B cell (primary cell): ENCODE measurements at regions not wholly inside any gene's neighbourhood (a gene's known extent, or its start where the extent isn't known, plus 50 kb on each side); places are given as distances from the start of the nearest gene placed in this dataset.

Source experiments
- ATAC-seq: fragments of 200-7000 bp; cut with Tn5 transposase; one replicate; pipeline ENCODE4 v1.10.0; 2021; ENCODE audit warnings: low read depth, mild to moderate bottlenecking, moderate number of reproducible peaks, moderate library complexity
- CTCF ChIA-PET: fragments of 350-600 bp; sonication (Branson Sonifier 250); formaldehyde crosslinking; loops from one replicate; lab custom pipeline; 2021; ENCODE audit warnings: antibody characterized with exemption, inconsistent platforms; lab: Charles Lee
- POLR2A ChIA-PET: fragments of 350-600 bp; sonication (Branson Sonifier 250); formaldehyde crosslinking; loops from one replicate; lab custom pipeline; 2021; ENCODE audit warnings: antibody characterized with exemption; lab: Charles Lee
- DNase-seq: peaks from one replicate; pipeline ENCODE4 v3.0.0; 2013
- H2AFZ ChIP-seq: 2 replicates; pipeline ENCODE4 v1.6.1; 2012; ENCODE audit warnings: mild to moderate bottlenecking, low read depth, low read length; ENCODE audit not compliant: insufficient read depth, poor library complexity, severe bottlenecking
- H3K27ac ChIP-seq, 2 donors: 1 replicate in 1 of 2; 2 replicates in 1 of 2; pipeline ENCODE4 v1.5.1; 2012 to 2013; ENCODE audit warnings: low read length in 2 of 2, mild to moderate bottlenecking in 2 of 2, moderate library complexity in 1 of 2
- H3K27me3 ChIP-seq, 4 experiments: fragments of 200-600 bp in 1 of 4; sonication (generic) in 1 of 4; replicated peaks in 1 of 4; 1 replicate in 2 of 4; 2 replicates in 2 of 4; pipeline versions ENCODE4 v1.6.1 to v1.7.0; 2013 to 2016; ENCODE audit warnings: low read length in 3 of 4, mild to moderate bottlenecking in 2 of 4, mixed read lengths in 1 of 4, moderate library complexity in 1 of 4; ENCODE audit not compliant: insufficient read depth in 4 of 4, control insufficient read depth in 3 of 4; ENCODE audit errors: control extremely low read depth in 1 of 4
- H3K36me3 ChIP-seq, 2 experiments: replicated peaks in 1 of 2; 1 replicate in 1 of 2; 2 replicates in 1 of 2; pipeline versions ENCODE4 v1.6.1 to v1.7.1; 2013; ENCODE audit warnings: low read length in 1 of 2; ENCODE audit not compliant: insufficient read depth in 2 of 2, control insufficient read depth in 1 of 2; ENCODE audit errors: control extremely low read depth in 1 of 2, extremely low read depth in 1 of 2
- H3K4me1 ChIP-seq, 2 donors: fragments of 200-600 bp in 1 of 2; sonication (generic) in 1 of 2; 1 replicate in 1 of 2; 2 replicates in 1 of 2; pipeline versions ENCODE4 v1.5.1 to v1.6.1; 2013 to 2017; ENCODE audit warnings: low read length in 2 of 2; ENCODE audit not compliant: control insufficient read depth in 2 of 2, insufficient read depth in 2 of 2
- H3K4me2 ChIP-seq: replicated peaks from 2 replicates; pipeline ENCODE3; 2012; ENCODE audit warnings: mild to moderate bottlenecking, low read depth, low read length; ENCODE audit not compliant: poor library complexity, severe bottlenecking
- H3K4me3 ChIP-seq, 5 experiments: fragments of 200-600 bp in 1 of 5; sonication (generic) in 1 of 5; 1 replicate in 3 of 5; 2 replicates in 2 of 5; pipeline versions ENCODE4 v1.5.1 to v1.7.0; 2011 to 2016; ENCODE audit warnings: low read length in 4 of 5, mild to moderate bottlenecking in 4 of 5, low read depth in 2 of 5, control low read depth in 1 of 5, moderate library complexity in 1 of 5; ENCODE audit not compliant: insufficient read depth in 1 of 5; ENCODE audit errors: control extremely low read depth in 1 of 5, extremely low read depth in 1 of 5
- H3K79me2 ChIP-seq: fragments of 200-600 bp; sonication (generic); one replicate; pipeline ENCODE4 v1.6.0; 2016; ENCODE audit warnings: low read length; ENCODE audit not compliant: control insufficient read depth, insufficient read depth
- H3K9ac ChIP-seq: fragments of 200-600 bp; sonication (generic); 2 replicates; pipeline ENCODE4 v1.6.1; 2017; ENCODE audit warnings: mild to moderate bottlenecking, low read length, moderate library complexity
- H3K9me3 ChIP-seq, 3 donors: one replicate each; pipeline versions ENCODE4 v1.6.1 to v1.7.1; 2013; ENCODE audit warnings: low read length in 2 of 3; ENCODE audit not compliant: control insufficient read depth in 2 of 3, insufficient read depth in 1 of 3; ENCODE audit errors: control extremely low read depth in 1 of 3
- H4K20me1 ChIP-seq: 2 replicates; pipeline ENCODE4 v1.6.0; 2012; ENCODE audit warnings: mild to moderate bottlenecking, low read length; ENCODE audit not compliant: insufficient read depth, control insufficient read depth, poor library complexity, severe bottlenecking
- H3K27ac Mint-ChIP-seq: one replicate; pipeline ENCODE4 v1.8.0; 2021; ENCODE audit warnings: mixed read lengths
- H3K27me3 Mint-ChIP-seq: one replicate; pipeline ENCODE4 v1.8.0; 2021; ENCODE audit warnings: mixed read lengths
- H3K4me1 Mint-ChIP-seq: one replicate; pipeline ENCODE4 v1.8.0; 2021; ENCODE audit warnings: mixed read lengths
- H3K4me3 Mint-ChIP-seq: one replicate; pipeline ENCODE4 v1.8.0; 2021; ENCODE audit warnings: mixed read lengths
- H3K9me3 Mint-ChIP-seq: one replicate; pipeline ENCODE4 v1.8.0; 2022; ENCODE audit warnings: mixed read lengths; ENCODE audit not compliant: insufficient read depth
- EZH2 ChIP-seq: IDR thresholded peaks from 2 replicates; pipeline ENCODE4 v1.6.1; 2012; ENCODE audit warnings: borderline replicate concordance, low read depth, mild to moderate bottlenecking, moderate library complexity, low read length; ENCODE audit not compliant: insufficient read depth, poor library complexity, severe bottlenecking
- WGBS: methylation state at CpG from one replicate; pipeline ENCODE4 v1.1.5; 2013; ENCODE audit warnings: missing lambda C conversion rate; ENCODE audit not compliant: insufficient coverage; 5-methylcytosine and 5-hydroxymethylcytosine counted together
- intact Hi-C: fragments of 100-400 bp; cut with micrococcal nuclease; formaldehyde crosslinking; loops from one replicate; pipeline ENCODE4 v1.10.0; 2022
- TF ChIP-seq, protein P1 (sequence below): fragments of 200-600 bp; IDR thresholded peaks from one replicate; pipeline ENCODE4 v1.8.0; 2022; ENCODE audit warnings: antibody characterized with exemption, mild to moderate bottlenecking

DNA sequence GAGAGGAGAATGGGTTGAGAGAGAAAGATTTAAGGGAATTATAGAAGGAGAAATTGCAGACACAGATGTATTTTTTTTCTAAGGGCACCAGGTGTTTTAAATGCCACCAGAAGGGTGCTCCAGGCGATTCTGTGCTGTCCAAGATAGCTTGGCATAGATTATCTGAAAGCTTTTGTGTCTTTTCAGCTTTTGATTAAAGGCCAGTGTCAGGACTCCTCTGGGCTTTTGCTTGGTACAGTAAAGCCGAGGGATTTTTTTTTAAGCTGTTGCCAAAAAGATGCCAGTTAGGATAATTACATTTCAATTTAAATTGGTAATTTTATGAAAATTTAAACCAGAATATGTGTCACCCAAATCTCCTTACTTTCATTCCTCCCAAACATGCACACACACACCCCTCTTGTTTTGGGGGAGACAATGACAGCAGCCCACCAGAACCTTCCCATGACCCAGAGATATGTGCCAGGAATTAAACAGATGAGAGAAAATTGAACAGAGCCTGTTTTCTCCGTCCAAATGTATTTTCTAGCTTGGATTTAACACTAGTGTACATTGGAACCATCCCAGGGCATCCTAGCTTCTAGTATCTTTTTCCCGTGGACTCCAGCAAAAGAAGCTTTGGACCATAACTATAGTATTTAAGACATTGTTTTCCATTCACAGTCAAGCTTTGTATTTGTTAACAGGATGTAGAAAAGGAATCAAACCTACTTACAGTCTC lies 670.7 kb upstream of the CXADR start:
- Histone ChIP-seq H3K27ac (no peak overlapping the region), H3K27me3 (no peaks in the 10 kb centered on the region), H3K4me1 (no peaks in the 10 kb centered on the region), H2AFZ (no peak overlapping the region), H3K9ac (no peak overlapping the region), H3K4me3 (no peak overlapping the region), H3K79me2 (no peaks in the 10 kb centered on the region), H4K20me1 (no peaks in the 10 kb centered on the region), H3K4me2 (no peak overlapping the region), H3K36me3 (no peaks in the 10 kb centered on the region), H3K9me3 (no peaks in the 10 kb centered on the region)
- no peak for DNase-seq
- no peak for ATAC-seq
- ChIA-PET CTCF (no interaction called here), POLR2A (no interaction called here)
- H3K4me1 Mint-ChIP-seq = no peaks in the 10 kb centered on the region
- WGBS = 82% methylated on average over 1 of the region's 4 CpGs
- H3K9me3 Mint-ChIP-seq = peaks cover 2% of the 10 kb centered on the region
- H3K27ac Mint-ChIP-seq = no peak overlapping the region
- H3K4me3 Mint-ChIP-seq = no peak overlapping the region
- TF ChIP-seq EZH2 = no peak
- TF ChIP-seq, protein P1, sequence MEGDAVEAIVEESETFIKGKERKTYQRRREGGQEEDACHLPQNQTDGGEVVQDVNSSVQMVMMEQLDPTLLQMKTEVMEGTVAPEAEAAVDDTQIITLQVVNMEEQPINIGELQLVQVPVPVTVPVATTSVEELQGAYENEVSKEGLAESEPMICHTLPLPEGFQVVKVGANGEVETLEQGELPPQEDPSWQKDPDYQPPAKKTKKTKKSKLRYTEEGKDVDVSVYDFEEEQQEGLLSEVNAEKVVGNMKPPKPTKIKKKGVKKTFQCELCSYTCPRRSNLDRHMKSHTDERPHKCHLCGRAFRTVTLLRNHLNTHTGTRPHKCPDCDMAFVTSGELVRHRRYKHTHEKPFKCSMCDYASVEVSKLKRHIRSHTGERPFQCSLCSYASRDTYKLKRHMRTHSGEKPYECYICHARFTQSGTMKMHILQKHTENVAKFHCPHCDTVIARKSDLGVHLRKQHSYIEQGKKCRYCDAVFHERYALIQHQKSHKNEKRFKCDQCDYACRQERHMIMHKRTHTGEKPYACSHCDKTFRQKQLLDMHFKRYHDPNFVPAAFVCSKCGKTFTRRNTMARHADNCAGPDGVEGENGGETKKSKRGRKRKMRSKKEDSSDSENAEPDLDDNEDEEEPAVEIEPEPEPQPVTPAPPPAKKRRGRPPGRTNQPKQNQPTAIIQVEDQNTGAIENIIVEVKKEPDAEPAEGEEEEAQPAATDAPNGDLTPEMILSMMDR = no peak
- no peaks in the 10 kb centered on the region for H3K27me3 Mint-ChIP-seq
- intact Hi-C loops = no loop called here

DNA sequence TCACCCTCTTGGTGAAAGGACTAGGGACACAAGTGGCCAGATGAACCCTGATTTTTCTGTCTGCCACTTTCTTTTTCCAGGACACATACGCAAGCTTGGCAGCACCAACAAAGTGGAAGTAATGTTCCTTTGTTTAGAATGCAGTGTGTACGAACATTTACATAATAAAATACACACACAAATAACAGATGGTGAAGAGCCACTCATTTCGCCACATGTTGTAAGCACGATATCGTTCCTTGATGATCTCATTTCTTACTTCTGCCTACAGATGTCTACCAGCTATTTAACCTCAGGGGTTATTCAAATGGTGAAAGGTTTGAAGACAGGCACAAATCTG lies 670.2 kb upstream of the CXADR start:
- Mint-ChIP-seq H3K27me3 (no peaks in the 10 kb centered on the region), H3K27ac (no peak overlapping the region), H3K9me3 (peaks cover 2% of the 10 kb centered on the region), H3K4me3 (no peak overlapping the region), H3K4me1 (no peaks in the 10 kb centered on the region)
- WGBS = no CpG with 5 or more reads among the region's 5 CpGs
- H3K27ac ChIP-seq = no peak overlapping the region
- H3K9me3 ChIP-seq = no peaks in the 10 kb centered on the region
- no peaks in the 10 kb centered on the region for H4K20me1 ChIP-seq
- H3K36me3 ChIP-seq = no peaks in the 10 kb centered on the region
- H3K79me2 ChIP-seq = no peaks in the 10 kb centered on the region
- intact Hi-C loops = no loop called here
- ChIA-PET POLR2A (no interaction called here), CTCF (no interaction called here)
- no peak overlapping the region for H3K4me3 ChIP-seq
- H3K4me2 ChIP-seq = no peak overlapping the region
- H3K9ac ChIP-seq = no peak overlapping the region
- DNase-seq (no peak), ATAC-seq (no peak)
- H2AFZ ChIP-seq = no peak overlapping the region
- no peak for TF ChIP-seq EZH2
- TF ChIP-seq, protein P1 = no peak
- no peaks in the 10 kb centered on the region for H3K4me1 ChIP-seq
- H3K27me3 ChIP-seq = no peaks in the 10 kb centered on the region
